ENCODE measurements at regions not wholly inside any gene's neighbourhood (a gene's known extent, or its start where the extent isn't known, plus 50 kb on each side); places are given as distances from the start of the nearest gene placed in this dataset.

DNA sequence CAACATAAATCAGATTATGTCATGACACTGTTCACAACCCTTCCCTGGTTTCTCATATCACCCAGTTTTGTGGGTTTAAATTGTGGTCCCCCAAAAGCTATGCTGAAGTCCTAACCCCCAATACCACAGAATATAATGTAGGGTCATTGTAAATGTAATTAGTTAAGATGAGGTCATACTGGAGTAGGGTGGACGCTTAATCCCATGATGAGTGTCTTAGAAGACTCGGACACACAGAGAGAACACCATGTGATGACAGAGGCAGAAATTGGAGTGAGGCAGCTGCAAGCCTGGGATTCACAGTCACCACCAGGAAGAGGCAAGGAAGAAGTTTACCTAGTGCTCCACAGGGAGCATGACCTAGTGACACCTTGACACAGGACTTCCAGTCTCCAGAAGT lies 197.8 kb downstream of the SALL1 start:
- TF ChIP-seq, protein P1, sequence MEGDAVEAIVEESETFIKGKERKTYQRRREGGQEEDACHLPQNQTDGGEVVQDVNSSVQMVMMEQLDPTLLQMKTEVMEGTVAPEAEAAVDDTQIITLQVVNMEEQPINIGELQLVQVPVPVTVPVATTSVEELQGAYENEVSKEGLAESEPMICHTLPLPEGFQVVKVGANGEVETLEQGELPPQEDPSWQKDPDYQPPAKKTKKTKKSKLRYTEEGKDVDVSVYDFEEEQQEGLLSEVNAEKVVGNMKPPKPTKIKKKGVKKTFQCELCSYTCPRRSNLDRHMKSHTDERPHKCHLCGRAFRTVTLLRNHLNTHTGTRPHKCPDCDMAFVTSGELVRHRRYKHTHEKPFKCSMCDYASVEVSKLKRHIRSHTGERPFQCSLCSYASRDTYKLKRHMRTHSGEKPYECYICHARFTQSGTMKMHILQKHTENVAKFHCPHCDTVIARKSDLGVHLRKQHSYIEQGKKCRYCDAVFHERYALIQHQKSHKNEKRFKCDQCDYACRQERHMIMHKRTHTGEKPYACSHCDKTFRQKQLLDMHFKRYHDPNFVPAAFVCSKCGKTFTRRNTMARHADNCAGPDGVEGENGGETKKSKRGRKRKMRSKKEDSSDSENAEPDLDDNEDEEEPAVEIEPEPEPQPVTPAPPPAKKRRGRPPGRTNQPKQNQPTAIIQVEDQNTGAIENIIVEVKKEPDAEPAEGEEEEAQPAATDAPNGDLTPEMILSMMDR (IDR thresholded peaks at IDR 0.05), result no peak
- TF ChIP-seq ZFX (IDR thresholded peaks at IDR 0.05; ENCODE audit: borderline replicate concordance), result no peak
